Endothelial cell of umbilical vein (primary cell): ENCODE measurements at regions not wholly inside any gene's neighbourhood (a gene's known extent, or its start where the extent isn't known, plus 50 kb on each side); places are given as distances from the start of the nearest gene placed in this dataset.

Experiments
- BruUV-seq: library from RNA; stranded (reverse); fragments of 400-500 nt; replicated peaks from 2 replicates; lab custom pipeline; 2021; lab: Mats Ljungman, UMichigan
- CTCF ChIA-PET: fragments of 300-600, 350-600 bp; sonication (Branson Sonifier 250); formaldehyde crosslinking; loops from one replicate; lab custom pipeline; 2021; ENCODE audit warnings: antibody characterized with exemption, inconsistent platforms; lab: Charles Lee
- POLR2A ChIA-PET: fragments of 300-600, 350-600 bp; sonication (Branson Sonifier 250); formaldehyde crosslinking; loops from one replicate; lab custom pipeline; 2021; ENCODE audit warnings: antibody characterized with exemption, inconsistent platforms; lab: Charles Lee
- DNase-seq: peaks from one replicate; pipeline ENCODE4 v3.0.0-alpha.2; 2011; ENCODE audit warnings: low read depth, low spot score
- FAIRE-seq: peaks from 2 replicates; lab custom pipeline; 2011; peaks lifted over from hg19 to GRCh38; lab: Jason Lieb, UNC
- H2AFZ ChIP-seq: 2 replicates; pipeline ENCODE4 v1.6.0; 2012; ENCODE audit warnings: low read depth, low read length, control low read depth, inconsistent platforms
- H3K27ac ChIP-seq: 2 replicates; pipeline ENCODE4 v1.5.1; 2011; ENCODE audit warnings: low read depth, mild to moderate bottlenecking, control low read depth, low read length, moderate library complexity; ENCODE audit not compliant: insufficient read depth
- H3K27me3 ChIP-seq, 2 experiments: 2 replicates each; pipeline versions ENCODE4 v1.6.0 to v1.6.1; 2011; ENCODE audit warnings: low read length in 2 of 2, mixed read lengths in 1 of 2; ENCODE audit not compliant: control insufficient read depth in 2 of 2, insufficient read depth in 2 of 2
- H3K36me3 ChIP-seq, 2 experiments: 2 replicates in 1 of 2; 3 replicates in 1 of 2; pipeline ENCODE4 v1.5.1; 2011; ENCODE audit warnings: low read length in 2 of 2, mild to moderate bottlenecking in 1 of 2, moderate library complexity in 1 of 2; ENCODE audit not compliant: control insufficient read depth in 2 of 2, insufficient read depth in 2 of 2; ENCODE audit errors: extremely low read depth in 1 of 2
- H3K4me1 ChIP-seq: 3 replicates; pipeline ENCODE4 v1.5.1; 2011; ENCODE audit warnings: mild to moderate bottlenecking, low read length; ENCODE audit not compliant: control insufficient read depth, insufficient read depth; ENCODE audit errors: extremely low read depth
- H3K4me2 ChIP-seq: 2 replicates; pipeline ENCODE4 v1.6.1; 2011; ENCODE audit warnings: low read length, control low read depth, mixed read lengths; ENCODE audit not compliant: insufficient read depth
- H3K4me3 ChIP-seq, 3 experiments: fragments of 200-600 bp in 1 of 3; sonication (generic), shearing (Covaris generic) in 1 of 3; replicated peaks in 1 of 3; 2 replicates each; pipeline ENCODE4 v1.5.1; 2011 to 2016; ENCODE audit warnings: control low read depth in 3 of 3, low read length in 3 of 3, mild to moderate bottlenecking in 2 of 3, inconsistent platforms in 1 of 3, low read depth in 1 of 3, moderate library complexity in 1 of 3; ENCODE audit not compliant: insufficient read depth in 1 of 3
- H3K79me2 ChIP-seq: 2 replicates; pipeline ENCODE4 v1.6.0; 2012; ENCODE audit warnings: low read length, inconsistent platforms; ENCODE audit not compliant: control insufficient read depth, insufficient read depth
- H3K9ac ChIP-seq: replicated peaks from 2 replicates; pipeline ENCODE3; 2011; ENCODE audit warnings: low read length, control low read depth; ENCODE audit not compliant: insufficient read depth; ENCODE audit errors: extremely low read depth
- H3K9me1 ChIP-seq: replicated peaks from 3 replicates; pipeline ENCODE4 v1.6.0; 2011; ENCODE audit warnings: mild to moderate bottlenecking, low read length; ENCODE audit not compliant: control insufficient read depth, insufficient read depth; ENCODE audit errors: extremely low read depth
- H3K9me3 ChIP-seq: replicated peaks from 2 replicates; pipeline ENCODE4 v1.5.1; 2012; ENCODE audit warnings: low read length, inconsistent platforms; ENCODE audit not compliant: control insufficient read depth, insufficient read depth
- H4K20me1 ChIP-seq: replicated peaks from 2 replicates; pipeline ENCODE3; 2011; ENCODE audit warnings: mild to moderate bottlenecking, low read length; ENCODE audit not compliant: control insufficient read depth, insufficient read depth; ENCODE audit errors: extremely low read depth
- CTCF ChIP-seq, 2 donors: IDR thresholded peaks; 1 replicate in 1 of 2; 2 replicates in 1 of 2; pipeline ENCODE4 v1.5.1; 2011; ENCODE audit warnings: low read length in 2 of 2, mild to moderate bottlenecking in 2 of 2, moderate library complexity in 2 of 2, control low read depth in 1 of 2, inconsistent platforms in 1 of 2, low read depth in 1 of 2; ENCODE audit not compliant: insufficient read depth in 1 of 2; ENCODE audit errors: extremely low read depth in 1 of 2
- EZH2 ChIP-seq: IDR thresholded peaks from 2 replicates; pipeline ENCODE4 v1.6.1; 2012; ENCODE audit warnings: borderline replicate concordance, low read depth, mild to moderate bottlenecking, moderate library complexity, low read length, inconsistent platforms; ENCODE audit not compliant: severe bottlenecking
- FOS ChIP-seq: IDR thresholded peaks from 2 replicates; pipeline ENCODE4 v1.6.1; 2011; ENCODE audit warnings: mild to moderate bottlenecking, low read length, moderate library complexity, borderline replicate concordance; ENCODE audit not compliant: insufficient read depth
- MAX ChIP-seq: IDR thresholded peaks from 2 replicates; pipeline ENCODE4 v1.6.1; 2011; ENCODE audit not compliant: insufficient read depth, insufficient read length
- MYC ChIP-seq: IDR thresholded peaks from one replicate; pipeline ENCODE4 v1.6.1; 2011; ENCODE audit warnings: mild to moderate bottlenecking, low read depth, low read length
- POLR2A ChIP-seq: IDR thresholded peaks from 2 replicates; pipeline ENCODE4 v1.6.1; 2012; ENCODE audit warnings: low read depth, mild to moderate bottlenecking, control low read depth, low read length
- POLR2AphosphoS5 ChIP-seq: IDR thresholded peaks from 2 replicates; pipeline ENCODE4 v1.6.1; 2012; ENCODE audit warnings: low read depth, mild to moderate bottlenecking, control low read depth, low read length, moderate library complexity; ENCODE audit not compliant: insufficient read depth
- dilution Hi-C: fragments of 300-500 bp; cut with MboI; formaldehyde crosslinking; loops from one replicate; pipeline ENCODE4 v1.15.0; 2019; ENCODE audit warnings: low sequenced_read_pairs; ENCODE audit not compliant: extremely low pct_ligation_motif_present
- intact Hi-C: fragments of 100-400 bp; cut with micrococcal nuclease; formaldehyde crosslinking; loops from one replicate; pipeline ENCODE4 v1.10.0; 2022

- no peaks in the 10 kb centered on the region for H3K79me2 ChIP-seq
- no peaks in the 10 kb centered on the region for H3K27me3 ChIP-seq
- H3K4me3 ChIP-seq, result no peak overlapping the region
- no peaks in the 10 kb centered on the region for H3K36me3 ChIP-seq
- POLR2A ChIA-PET, result no interaction called here
- H3K4me1 ChIP-seq, result no peaks in the 10 kb centered on the region
- dilution Hi-C loops (no loop called here), intact Hi-C loops (no loop called here)
- no peak for TF ChIP-seq MAX
- no peak for TF ChIP-seq POLR2AphosphoS5
- no peak for TF ChIP-seq FOS
- TF ChIP-seq POLR2A, result no peak
- TF ChIP-seq MYC, result no peak
- TF ChIP-seq EZH2, result no peak
- no peak for TF ChIP-seq CTCF (IDR thresholded peaks at IDR 0.05; ENCODE audit: extremely low read depth in 1 of 2, insufficient read depth in 1 of 2, low read depth in 1 of 2, low read length in 2 of 2)
- no peaks in the 10 kb centered on the region for H4K20me1 ChIP-seq
- no peak for FAIRE-seq
- BruUV-seq, result no TSS peak
- no peak overlapping the region for H2AFZ ChIP-seq
- no peaks in the 10 kb centered on the region for H3K9me3 ChIP-seq
- DNase-seq, result no peak
- H3K9ac ChIP-seq, result no peak overlapping the region
- H3K27ac ChIP-seq, result no peak overlapping the region
- CTCF ChIA-PET, result interaction anchor here (0.8 to 2.2 kb wide), 6 partner anchors 11 to 1486 kb away, joined by 3 to 5 read pairs (median 3); no protein-coding TSS in a partner anchor
- no peak overlapping the region for H3K4me2 ChIP-seq
- no peaks in the 10 kb centered on the region for H3K9me1 ChIP-seq
Measured at GRCh38 chr11:27857588-27857987, 157.3 kb upstream of the BDNF start.
